GM12873 (cell line): ENCODE measurements at regions not wholly inside any gene's neighbourhood (a gene's known extent, or its start where the extent isn't known, plus 50 kb on each side); places are given as distances from the start of the nearest gene placed in this dataset.

Source experiments
- TF ChIP-seq, protein P1 (sequence below): IDR thresholded peaks from 2 replicates; pipeline ENCODE4 v1.5.1; 2012; ENCODE audit warnings: low read depth, mild to moderate bottlenecking, moderate library complexity, low read length, control low read depth; ENCODE audit not compliant: insufficient read depth; ENCODE audit errors: missing control alignments

- TF ChIP-seq, protein P1, sequence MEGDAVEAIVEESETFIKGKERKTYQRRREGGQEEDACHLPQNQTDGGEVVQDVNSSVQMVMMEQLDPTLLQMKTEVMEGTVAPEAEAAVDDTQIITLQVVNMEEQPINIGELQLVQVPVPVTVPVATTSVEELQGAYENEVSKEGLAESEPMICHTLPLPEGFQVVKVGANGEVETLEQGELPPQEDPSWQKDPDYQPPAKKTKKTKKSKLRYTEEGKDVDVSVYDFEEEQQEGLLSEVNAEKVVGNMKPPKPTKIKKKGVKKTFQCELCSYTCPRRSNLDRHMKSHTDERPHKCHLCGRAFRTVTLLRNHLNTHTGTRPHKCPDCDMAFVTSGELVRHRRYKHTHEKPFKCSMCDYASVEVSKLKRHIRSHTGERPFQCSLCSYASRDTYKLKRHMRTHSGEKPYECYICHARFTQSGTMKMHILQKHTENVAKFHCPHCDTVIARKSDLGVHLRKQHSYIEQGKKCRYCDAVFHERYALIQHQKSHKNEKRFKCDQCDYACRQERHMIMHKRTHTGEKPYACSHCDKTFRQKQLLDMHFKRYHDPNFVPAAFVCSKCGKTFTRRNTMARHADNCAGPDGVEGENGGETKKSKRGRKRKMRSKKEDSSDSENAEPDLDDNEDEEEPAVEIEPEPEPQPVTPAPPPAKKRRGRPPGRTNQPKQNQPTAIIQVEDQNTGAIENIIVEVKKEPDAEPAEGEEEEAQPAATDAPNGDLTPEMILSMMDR: no peak
Observed at GRCh38 chr15:36218991-36219390, 360.4 kb upstream of the CDIN1 start.

- TF ChIP-seq, protein P1: no peak
Observed at GRCh38 chr15:36221992-36222391, 357.4 kb upstream of the CDIN1 start.

DNA sequence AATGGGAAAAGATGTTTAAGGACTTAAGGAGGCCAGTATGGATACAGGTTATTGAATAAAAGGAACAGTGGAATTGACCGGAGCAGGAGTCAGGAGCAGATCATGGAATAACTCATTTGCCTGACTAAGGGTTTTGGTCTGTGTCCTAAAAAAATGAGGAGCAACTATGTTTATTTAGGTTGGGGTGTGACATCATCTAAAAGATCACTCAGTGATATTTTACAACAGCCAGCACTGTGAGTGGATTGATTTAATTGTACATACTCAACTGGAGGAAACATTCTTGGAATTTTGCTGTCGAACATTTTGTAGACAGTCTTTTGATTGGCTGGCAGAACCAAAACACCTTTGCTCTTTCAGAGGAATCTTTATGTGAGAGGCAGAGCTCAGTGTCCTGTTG is 348.6 kb upstream of the CDIN1 start:
- TF ChIP-seq, protein P1: no peak

GRCh38 chr15:36232491-36232890 is 346.9 kb upstream of the CDIN1 start:
- TF ChIP-seq, protein P1: no peak

DNA sequence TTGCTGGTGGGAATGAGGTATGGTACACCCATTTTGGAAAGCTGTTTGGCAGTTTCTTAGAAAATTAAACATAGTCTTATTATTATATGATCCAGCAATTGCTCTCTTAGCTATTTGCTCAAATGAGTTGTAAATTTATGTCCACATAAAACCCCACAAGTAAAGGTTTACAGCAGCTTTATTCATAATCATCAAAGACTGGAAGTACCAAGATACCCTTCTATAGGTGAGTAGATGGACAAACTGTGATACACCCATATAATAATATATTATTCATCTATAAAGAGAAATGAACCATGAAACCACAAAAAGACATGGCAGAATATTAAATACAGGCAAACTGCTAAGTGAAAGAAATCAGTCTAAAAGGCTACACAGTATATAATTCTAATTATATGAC is 344.7 kb upstream of the CDIN1 start:
- TF ChIP-seq, protein P1: no peak

- TF ChIP-seq, protein P1: no peak
Observed at GRCh38 chr15:36235173-36235572, 344.3 kb upstream of the CDIN1 start.

GRCh38 chr15:36239509-36239908 is 339.9 kb upstream of the CDIN1 start:
- TF ChIP-seq, protein P1: no peak

- TF ChIP-seq, protein P1: no peak
Observed at GRCh38 chr15:36251450-36251849, 328.0 kb upstream of the CDIN1 start.
